Kidney (tissue), 13 donors: ENCODE measurements at regions not wholly inside any gene's neighbourhood (a gene's known extent, or its start where the extent isn't known, plus 50 kb on each side); places are given as distances from the start of the nearest gene placed in this dataset.

ENCODE experiments used
- DNase-seq, 5 donors: peaks; one replicate each; pipeline ENCODE4 v3.0.0-alpha.2; 2013 to 2020
- FAIRE-seq: peaks from 2 replicates; lab custom pipeline; 2012; peaks lifted over from hg19 to GRCh38; lab: Jason Lieb, UNC
- H3K27ac ChIP-seq, 2 donors: one replicate each; pipeline ENCODE4 v1.7.0; 2013; ENCODE audit warnings: low read depth in 2 of 2, low read length in 2 of 2, inconsistent platforms in 1 of 2
- H3K27me3 ChIP-seq: one replicate; pipeline ENCODE4 v1.7.1; 2013; ENCODE audit warnings: low read length, inconsistent platforms; ENCODE audit not compliant: control insufficient read depth, insufficient read depth
- H3K36me3 ChIP-seq, 3 donors: one replicate each; pipeline versions ENCODE4 v1.7.0 to v1.7.1; 2013; ENCODE audit warnings: low read length in 3 of 3, control low read depth in 1 of 3, inconsistent platforms in 1 of 3; ENCODE audit not compliant: insufficient read depth in 3 of 3, control insufficient read depth in 2 of 3
- H3K4me1 ChIP-seq, 3 donors: one replicate each; pipeline versions ENCODE4 v1.7.0 to v1.7.1; 2013; ENCODE audit warnings: low read length in 3 of 3, inconsistent platforms in 1 of 3, low read depth in 1 of 3; ENCODE audit not compliant: control insufficient read depth in 2 of 3, insufficient read depth in 2 of 3
- H3K4me3 ChIP-seq, 3 donors: one replicate each; pipeline versions ENCODE4 v1.7.0 to v1.8.1; 2013; ENCODE audit warnings: low read length in 3 of 3, control low read depth in 1 of 3, inconsistent platforms in 1 of 3
- H3K9ac ChIP-seq, 3 donors: one replicate each; pipeline versions ENCODE4 v1.7.0 to v1.7.1; 2013; ENCODE audit warnings: low read length in 3 of 3, control low read depth in 1 of 3, inconsistent platforms in 1 of 3
- H3K9me3 ChIP-seq, 3 donors: one replicate each; pipeline versions ENCODE4 v1.7.0 to v1.7.1; 2013; ENCODE audit warnings: low read length in 3 of 3, control low read depth in 1 of 3, inconsistent platforms in 1 of 3; ENCODE audit not compliant: control insufficient read depth in 2 of 3, insufficient read depth in 1 of 3
- intact Hi-C: fragments of 100-400 bp; cut with DNase I; formaldehyde crosslinking; loops from one replicate; pipeline ENCODE4 v1.11.1; 2022
- TF ChIP-seq, protein P1 (sequence below): IDR thresholded peaks from 3 replicates; pipeline ENCODE4 v1.5.1; 2012; ENCODE audit warnings: mild to moderate bottlenecking, moderate library complexity, borderline replicate concordance; ENCODE audit not compliant: insufficient read depth; ENCODE audit errors: extremely low read depth
- donor health status: control.
- donor health status: control.
- donor health status: control.
- donor health status: control.
- donor health status: control.
- donor health status: DM: yes; HTN: yes; CAD: no.
- donor health status: Normal renal cell carcinoma (clear cell type).

DNA sequence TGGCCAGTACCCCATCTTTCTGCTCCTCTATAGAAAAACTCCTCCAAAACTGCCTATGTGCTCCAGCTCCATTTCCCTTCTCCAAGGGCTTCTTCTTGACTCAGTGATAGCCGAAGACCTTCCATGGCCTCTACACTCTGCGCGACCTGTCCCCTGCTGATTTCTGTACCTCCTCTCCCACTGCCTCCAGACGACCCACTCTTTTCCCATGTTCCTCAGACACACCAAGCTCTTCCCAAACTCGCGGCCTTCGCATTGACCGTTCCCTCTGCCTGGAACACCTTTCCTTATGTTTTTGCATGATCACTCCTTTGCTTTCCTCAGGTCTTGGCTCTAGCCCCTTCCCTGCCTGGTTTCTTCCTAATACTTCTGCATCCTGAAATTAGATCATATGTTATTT lies 255.6 kb upstream of the SDK2 start:
- FAIRE-seq (no peak), DNase-seq (no peak)
- no peak overlapping the region for H3K9ac ChIP-seq
- intact Hi-C loops = no loop called here
- H3K9me3 ChIP-seq = no peaks in the 10 kb centered on the region
- no peaks in the 10 kb centered on the region for H3K27me3 ChIP-seq
- no peak overlapping the region for H3K27ac ChIP-seq
- H3K4me1 ChIP-seq = peaks cover 0 to 4% (median 0%) of the 10 kb centered on the region in 3 donors
- no peak overlapping the region for H3K4me3 ChIP-seq
- H3K36me3 ChIP-seq = no peaks in the 10 kb centered on the region
- TF ChIP-seq, protein P1, sequence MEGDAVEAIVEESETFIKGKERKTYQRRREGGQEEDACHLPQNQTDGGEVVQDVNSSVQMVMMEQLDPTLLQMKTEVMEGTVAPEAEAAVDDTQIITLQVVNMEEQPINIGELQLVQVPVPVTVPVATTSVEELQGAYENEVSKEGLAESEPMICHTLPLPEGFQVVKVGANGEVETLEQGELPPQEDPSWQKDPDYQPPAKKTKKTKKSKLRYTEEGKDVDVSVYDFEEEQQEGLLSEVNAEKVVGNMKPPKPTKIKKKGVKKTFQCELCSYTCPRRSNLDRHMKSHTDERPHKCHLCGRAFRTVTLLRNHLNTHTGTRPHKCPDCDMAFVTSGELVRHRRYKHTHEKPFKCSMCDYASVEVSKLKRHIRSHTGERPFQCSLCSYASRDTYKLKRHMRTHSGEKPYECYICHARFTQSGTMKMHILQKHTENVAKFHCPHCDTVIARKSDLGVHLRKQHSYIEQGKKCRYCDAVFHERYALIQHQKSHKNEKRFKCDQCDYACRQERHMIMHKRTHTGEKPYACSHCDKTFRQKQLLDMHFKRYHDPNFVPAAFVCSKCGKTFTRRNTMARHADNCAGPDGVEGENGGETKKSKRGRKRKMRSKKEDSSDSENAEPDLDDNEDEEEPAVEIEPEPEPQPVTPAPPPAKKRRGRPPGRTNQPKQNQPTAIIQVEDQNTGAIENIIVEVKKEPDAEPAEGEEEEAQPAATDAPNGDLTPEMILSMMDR = no peak

DNA sequence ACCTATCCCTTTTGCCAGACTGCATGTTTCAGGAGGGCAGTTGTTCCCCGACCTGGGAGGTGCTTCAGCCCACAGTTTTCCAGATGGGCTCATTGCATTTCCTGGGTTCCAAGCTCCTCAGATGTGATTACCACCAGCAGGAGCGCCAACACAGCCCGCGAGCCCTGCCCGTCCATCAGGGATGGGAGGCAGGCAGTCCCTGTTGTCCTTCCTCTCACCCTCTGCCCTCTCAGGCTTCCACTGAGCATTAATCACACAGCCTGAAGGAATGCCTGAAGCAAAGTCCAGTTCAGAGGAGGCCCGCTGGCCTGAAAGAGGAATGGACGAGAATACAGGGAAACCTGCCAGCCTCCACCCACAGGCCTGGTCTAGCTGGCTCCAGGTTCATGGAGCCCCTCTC lies 256.3 kb upstream of the SDK2 start:
- TF ChIP-seq, protein P1 = no peak
- intact Hi-C loops = no loop called here

DNA sequence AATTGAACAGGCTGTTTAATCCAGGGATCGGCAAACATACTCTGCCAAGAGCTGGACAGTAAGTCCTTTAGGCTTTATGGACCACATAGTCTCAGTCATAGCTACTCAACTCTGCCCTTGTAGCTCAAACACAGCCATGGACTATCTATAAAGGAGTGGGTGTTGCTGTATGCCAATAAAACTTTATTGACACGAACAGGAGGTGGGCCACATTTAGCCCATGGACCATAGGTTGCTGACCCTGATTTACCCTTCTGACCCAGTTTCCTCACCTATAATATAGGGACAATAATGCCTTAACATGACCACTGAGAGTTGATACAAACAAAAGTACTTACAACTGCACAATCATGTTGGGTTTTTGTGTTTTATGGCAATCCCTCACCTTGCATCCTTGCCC lies 257.0 kb upstream of the SDK2 start:
- TF ChIP-seq, protein P1 = no peak
- intact Hi-C loops = no loop called here
- no peaks in the 10 kb centered on the region for H3K36me3 ChIP-seq
- DNase-seq = no peak
- no peak for FAIRE-seq
- no peak overlapping the region for H3K27ac ChIP-seq
- peaks cover 0 to 4% (median 0%) of the 10 kb centered on the region in 3 donors for H3K4me1 ChIP-seq
- H3K9me3 ChIP-seq = no peaks in the 10 kb centered on the region
- H3K4me3 ChIP-seq = no peak overlapping the region
- H3K9ac ChIP-seq = no peak overlapping the region
- H3K27me3 ChIP-seq = no peaks in the 10 kb centered on the region

More for the DNA sequence above, 256.3 kb upstream of the SDK2 start:
- Histone ChIP-seq H3K9me3 (no peaks in the 10 kb centered on the region), H3K9ac (no peak overlapping the region), H3K36me3 (no peaks in the 10 kb centered on the region), H3K27ac (no peak overlapping the region), H3K4me3 (no peak overlapping the region), H3K27me3 (no peaks in the 10 kb centered on the region), H3K4me1 (peaks cover 0 to 4% (median 0%) of the 10 kb centered on the region in 3 donors)
- DNase-seq (peak in 3 of 5 donors; percentile 37 to 51 (median 44)), FAIRE-seq (no peak)
